Renal cortical epithelial cell (primary cell): ENCODE measurements at regions not wholly inside any gene's neighbourhood (a gene's known extent, or its start where the extent isn't known, plus 50 kb on each side); places are given as distances from the start of the nearest gene placed in this dataset.
"Not testable (repeated sequence)": the region's sequence is repeated elsewhere in the genome, so short reads cannot be mapped to it uniquely, and the experiment has no call there.

Experiments used
- DNase-seq: peaks from one replicate; pipeline ENCODE4 v3.0.0-alpha.2; 2011; ENCODE audit warnings: low read depth

DNA sequence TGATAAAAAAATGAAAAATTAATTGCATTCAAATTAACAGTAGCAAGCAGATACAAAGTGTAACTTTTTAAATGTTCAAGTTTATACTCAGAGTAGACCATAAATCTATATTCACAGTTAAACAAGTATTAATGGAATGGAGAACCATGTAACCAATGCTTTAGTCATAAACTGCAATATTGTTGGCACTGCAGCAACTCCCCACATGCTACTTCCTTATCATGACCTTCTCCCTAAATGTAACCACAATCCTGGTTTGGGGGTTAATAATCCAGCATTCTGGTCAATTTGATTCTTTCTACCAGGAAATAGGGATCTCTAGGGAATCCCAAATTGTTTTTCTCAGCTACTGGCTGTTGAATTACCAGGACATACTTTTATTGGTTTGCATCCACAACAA is 223.9 kb upstream of the DCAF8L1 start:
- DNase-seq: no peak

DNA sequence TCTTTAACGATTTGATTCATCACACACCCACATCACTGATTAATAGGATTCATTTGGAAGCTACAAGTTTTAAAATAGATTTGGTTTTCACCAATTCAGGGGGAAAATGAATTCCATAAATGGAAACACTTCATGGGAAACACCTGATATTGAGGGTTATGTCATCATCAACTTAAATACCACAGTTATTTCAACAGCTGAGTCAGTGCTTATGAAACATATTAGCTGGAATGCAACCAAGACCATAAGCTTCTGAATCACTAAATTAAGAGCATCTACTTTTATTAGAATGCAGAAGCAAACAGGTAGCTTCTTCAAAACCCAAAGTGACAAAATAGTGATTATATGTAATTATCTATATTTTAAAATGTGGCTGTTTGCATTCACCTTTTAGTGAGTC is 207.8 kb upstream of the DCAF8L1 start:
- DNase-seq: peak; percentile 69

DNA sequence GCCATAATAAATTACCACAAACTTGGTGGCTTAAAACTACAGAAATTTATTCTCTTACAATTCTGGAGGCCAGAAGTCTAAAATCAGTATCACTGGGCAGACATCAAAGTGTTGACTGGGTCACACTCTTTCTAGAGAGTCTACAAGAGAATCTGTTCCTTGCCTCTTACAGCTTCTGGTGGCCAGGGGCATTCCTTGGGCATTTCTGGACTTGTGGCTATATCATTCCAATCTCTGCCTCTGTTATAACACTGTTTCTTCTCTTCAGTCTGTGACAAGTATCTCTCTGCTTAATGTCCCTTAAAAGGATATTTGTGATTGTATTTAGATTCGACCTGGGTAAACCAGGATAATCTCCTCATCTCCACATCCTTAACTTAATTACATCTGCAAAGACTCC is 207.3 kb upstream of the DCAF8L1 start:
- DNase-seq: no peak

DNA sequence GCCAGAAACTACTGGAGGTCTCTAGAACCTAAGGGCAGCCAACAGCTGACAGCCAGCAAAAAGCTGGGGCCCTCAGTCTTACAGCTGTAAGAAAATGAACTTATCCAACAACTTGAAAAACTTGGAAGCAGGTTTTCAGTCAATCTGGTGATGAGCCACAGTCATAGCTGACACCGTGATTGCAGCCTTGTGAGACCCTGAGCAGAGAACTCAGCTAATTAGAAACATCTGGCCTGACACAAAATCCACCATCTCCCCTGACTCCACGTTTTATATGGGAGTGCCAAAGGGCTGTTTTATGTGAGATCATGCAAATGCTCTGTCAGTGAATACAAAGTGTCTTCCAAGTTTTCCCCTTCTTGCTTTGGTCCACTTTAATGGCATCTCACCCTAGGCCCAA is 198.8 kb upstream of the DCAF8L1 start:
- DNase-seq: no peak

DNA sequence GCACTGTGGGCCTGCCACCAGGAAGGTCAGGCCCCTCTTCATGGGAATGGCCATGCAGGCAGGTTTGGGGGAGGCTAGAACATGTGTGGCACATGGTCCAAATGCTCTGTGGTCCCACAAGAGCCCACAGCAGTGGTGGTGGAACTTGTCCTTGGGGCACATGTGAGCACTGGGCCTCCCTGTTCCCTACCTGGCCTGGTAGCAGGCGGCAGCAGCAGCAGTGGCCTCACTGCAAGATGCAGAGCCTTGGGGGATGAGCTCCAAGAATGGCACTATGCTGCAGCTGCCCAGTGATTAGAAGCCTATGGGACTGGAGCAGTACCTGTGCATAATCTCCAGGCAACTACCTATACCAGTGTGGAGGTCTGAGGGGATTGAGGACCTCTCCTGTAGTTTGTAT is 197.0 kb upstream of the DCAF8L1 start:
- DNase-seq: no peak

GRCh38 chrX:28177202-28177601 is 196.0 kb upstream of the DCAF8L1 start:
- no peak for DNase-seq

DNA sequence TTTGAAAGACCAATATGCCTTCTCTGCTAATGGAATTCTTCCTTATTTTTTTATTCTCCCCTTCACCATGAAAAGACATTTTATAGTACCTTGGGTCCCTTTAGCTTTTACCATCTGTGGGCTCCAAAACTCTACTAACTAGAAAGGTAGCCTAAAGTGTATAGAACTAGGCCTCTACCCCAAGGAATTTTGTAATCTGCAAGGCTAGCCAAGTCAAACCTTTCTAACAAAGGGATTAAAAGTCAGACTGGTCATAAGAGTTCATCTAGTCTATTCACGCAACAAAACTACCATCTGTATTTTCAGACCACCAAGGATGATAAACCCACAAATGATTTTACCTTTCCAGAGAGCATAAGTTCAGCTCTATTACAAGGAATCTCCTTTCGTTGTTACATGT is 189.5 kb upstream of the DCAF8L1 start:
- DNase-seq: no peak

GRCh38 chrX:28158019-28158777 is 176.9 kb upstream of the DCAF8L1 start:
- DNase-seq: no peak

DNA sequence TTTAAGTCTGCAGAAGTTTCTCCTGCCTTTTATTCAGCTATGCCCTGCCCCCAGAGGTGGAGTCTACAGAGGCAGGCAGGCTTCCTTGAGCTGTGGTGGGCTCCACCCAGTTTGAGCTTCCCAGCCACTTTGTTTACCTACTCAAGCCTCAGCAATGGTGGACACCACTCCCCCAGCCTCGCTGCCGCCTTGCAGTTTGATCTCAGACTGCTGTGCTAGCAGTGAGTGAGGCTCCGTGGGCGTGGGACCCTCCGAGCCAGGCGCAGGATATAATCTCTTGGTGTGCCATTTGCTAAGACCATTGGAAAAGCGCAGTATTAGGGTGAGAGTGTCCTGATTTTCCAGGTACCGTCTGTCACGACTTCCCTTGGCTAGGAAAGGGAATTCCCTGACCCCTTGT is 171.0 kb upstream of the DCAF8L1 start:
- not testable (repeated sequence) for DNase-seq

DNA sequence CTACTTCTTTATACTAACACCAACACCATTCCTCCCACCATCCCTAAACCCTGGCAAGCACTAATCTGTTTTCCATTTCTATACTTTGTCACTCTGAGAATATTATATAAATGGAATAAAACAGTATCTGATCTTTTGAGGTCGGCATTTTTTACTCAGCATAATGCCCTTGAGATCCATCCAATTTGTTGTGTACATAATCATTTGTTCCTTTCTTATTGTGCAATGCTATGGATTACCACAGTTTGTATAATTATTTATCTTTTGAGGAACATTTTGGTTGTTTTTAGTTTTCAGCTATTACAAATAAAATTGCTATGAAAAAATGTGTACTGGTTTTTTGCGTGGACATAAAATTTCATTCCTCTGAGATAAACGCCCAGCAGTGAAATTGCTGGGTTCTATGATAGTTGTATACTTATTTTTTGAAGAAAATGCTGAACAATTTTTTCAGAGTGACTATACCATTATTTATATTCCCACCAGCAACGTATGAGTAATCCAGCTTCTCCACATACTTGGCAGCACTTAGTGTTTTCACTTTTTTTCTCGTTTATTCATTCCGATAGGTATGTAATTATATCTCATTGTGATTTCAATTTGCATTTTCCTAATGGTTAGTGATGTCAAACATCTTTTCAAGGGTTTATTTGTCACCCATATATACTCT is 154.3 kb upstream of the DCAF8L1 start:
- DNase-seq: no peak

- DNase-seq: no peak
Measured at GRCh38 chrX:28133763-28134162, 152.5 kb upstream of the DCAF8L1 start.

DNA sequence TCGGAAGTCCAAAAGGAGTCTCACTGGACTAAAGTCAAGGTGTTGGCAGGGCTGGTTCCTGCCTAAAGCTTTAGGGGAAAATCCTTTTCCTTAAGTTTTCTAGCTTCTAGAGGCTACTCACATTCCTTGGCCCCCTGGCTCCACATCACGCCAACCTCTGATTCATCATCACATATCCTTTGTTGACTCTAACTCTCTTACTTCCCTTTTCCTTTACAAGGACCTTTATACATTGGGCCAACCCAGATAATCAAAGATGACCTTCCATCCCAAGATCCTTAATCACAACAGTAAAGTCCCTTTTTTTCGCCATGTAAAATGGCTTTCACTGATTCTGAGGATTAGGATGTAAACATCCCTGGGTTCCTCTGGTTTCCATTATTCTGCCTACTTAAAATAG is 146.4 kb upstream of the DCAF8L1 start:
- DNase-seq: no peak

GRCh38 chrX:28126886-28127285 is 145.6 kb upstream of the DCAF8L1 start:
- DNase-seq: no peak

DNA sequence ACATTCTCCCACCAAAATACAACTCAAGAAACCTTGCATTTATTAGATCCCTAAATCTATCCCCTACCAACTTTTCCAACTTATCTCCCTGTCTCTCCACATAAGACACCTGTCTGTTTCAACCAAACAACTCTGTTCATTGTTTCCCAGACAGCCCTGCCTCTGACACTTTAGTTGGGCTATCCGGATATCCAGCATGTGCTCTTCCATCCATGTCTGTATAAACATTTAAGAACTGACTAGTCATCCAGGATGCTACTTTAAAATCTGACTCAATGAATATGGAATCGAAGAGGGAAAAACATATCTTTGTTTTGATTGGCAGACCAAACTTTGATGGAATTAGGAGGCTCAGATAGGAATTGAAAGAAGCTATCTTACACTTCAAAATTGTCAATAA is 143.2 kb upstream of the DCAF8L1 start:
- peak; percentile 9 for DNase-seq

- not testable (repeated sequence) for DNase-seq
Measured at GRCh38 chrX:28120580-28121245, 139.5 kb upstream of the DCAF8L1 start.

DNA sequence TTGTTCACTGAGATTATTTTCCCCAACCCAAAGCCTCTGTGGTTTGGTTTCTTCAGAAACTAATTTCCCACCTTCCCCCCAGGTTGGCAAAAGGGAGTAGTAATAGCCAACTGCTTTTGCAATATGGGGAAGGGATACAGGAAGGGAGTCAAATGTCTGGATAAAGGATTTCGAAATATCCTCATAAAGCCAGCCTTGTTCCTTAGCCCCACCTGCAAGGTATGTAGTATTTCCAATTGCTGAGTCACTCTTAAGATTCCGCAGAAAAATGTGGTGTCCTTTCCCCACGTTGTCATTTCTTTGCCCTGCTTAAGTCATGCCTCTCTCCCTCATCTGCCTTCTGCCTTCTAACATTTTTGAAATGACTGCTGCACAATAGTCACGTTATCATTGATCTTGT is 138.8 kb upstream of the DCAF8L1 start:
- peak; percentile 36 for DNase-seq

DNA sequence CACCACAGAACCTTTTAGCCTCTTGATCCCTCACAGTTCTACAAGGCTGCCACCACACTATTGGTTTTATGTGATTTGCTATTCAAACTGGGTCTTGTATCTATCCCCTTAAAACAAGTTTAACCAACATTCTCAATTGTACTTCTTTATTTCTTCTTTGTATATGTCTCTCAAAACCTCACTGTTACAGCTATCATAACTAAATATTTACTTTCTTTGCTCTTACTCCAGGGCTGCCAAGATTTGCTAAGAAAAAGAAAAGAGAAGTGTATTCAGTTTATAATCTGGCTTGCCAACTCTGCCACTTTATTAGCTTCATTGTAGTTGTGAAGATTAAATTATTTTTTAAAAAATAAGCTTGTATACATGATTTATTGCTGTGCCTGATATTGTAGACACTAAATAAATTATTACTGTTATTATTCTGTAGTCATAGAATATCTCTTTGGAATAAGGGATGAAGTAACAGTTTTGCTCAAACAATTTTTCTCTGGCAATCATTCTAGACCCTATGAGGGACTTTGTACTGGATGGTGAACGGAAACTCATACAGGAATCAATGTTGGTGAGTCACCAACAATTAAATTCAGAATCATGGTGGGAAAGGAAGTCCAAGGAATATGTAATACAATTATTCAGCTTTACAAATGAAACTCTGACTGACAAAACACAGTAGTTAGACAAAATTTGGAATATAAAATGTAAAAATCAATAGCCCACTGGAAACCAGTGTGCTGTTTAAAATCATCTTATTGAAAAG is 127.1 kb upstream of the DCAF8L1 start:
- DNase-seq: no peak

DNA sequence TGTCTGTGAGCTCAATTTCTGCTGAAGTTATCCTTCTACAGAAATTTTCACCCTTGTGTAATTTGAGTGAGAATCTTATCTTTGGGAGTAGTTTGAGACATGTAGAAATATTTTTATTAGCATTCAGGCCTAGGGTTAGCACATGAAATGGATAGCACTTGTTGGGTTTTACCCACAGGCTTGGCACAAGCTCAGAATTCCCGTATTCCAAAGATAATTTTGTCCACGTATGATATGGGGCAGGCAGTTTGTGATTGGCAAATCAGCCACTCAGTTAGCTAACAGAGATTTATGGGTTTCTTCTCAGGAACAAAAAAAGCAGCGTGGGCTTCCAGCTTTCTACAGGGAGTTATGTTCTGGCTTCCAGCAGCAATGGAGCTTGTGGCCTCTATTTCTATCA is 117.9 kb upstream of the DCAF8L1 start:
- DNase-seq: no peak

DNA sequence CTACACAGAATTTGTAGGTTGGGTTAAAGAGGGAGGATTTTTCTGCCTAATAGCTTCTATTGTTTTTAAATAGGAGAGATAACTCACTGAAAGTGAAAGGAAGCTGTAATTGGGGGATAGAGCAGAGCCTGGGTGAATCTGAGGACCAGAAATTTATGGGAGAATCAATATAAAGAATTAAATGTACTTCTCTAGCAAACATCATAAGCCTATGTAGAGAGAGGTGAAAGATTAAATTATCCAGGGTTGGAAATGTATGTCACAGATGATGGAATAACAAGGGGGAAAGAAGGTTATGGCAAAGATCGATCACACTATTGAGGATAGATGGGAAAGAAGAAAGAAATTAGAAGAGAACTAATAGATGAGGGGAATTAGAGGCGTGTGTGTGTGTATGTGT is 104.4 kb upstream of the DCAF8L1 start:
- DNase-seq: no peak

- no peak for DNase-seq
Measured at GRCh38 chrX:28058901-28059300, 77.7 kb upstream of the DCAF8L1 start.

- no peak for DNase-seq
Measured at GRCh38 chrX:28042826-28043564, 61.7 kb upstream of the DCAF8L1 start.

GRCh38 chrX:28042260-28042659 is 61.0 kb upstream of the DCAF8L1 start:
- DNase-seq: no peak
